ENCODE measurements at regions not wholly inside any gene's neighbourhood (a gene's known extent, or its start where the extent isn't known, plus 50 kb on each side); places are given as distances from the start of the nearest gene placed in this dataset.

DNA sequence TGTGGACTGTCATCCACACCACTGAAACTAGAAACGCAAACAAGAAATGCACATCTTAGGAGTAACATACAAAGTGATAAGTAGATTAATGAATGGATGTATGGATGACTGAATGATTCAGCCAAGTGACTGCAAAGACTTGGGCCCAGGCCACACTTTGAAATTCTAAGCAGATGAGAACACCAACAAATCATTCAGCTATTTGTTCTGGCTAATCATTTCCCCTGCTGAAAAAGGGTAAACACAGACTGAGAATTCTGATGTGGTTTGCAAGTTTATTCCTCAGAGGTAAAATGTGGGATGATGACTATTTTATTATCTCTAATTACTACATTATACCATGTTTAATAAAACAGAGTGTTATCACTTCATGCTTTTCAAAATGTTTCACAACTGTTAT lies 163.2 kb upstream of the ADAMTS16 start:
- TF ChIP-seq, protein P1, sequence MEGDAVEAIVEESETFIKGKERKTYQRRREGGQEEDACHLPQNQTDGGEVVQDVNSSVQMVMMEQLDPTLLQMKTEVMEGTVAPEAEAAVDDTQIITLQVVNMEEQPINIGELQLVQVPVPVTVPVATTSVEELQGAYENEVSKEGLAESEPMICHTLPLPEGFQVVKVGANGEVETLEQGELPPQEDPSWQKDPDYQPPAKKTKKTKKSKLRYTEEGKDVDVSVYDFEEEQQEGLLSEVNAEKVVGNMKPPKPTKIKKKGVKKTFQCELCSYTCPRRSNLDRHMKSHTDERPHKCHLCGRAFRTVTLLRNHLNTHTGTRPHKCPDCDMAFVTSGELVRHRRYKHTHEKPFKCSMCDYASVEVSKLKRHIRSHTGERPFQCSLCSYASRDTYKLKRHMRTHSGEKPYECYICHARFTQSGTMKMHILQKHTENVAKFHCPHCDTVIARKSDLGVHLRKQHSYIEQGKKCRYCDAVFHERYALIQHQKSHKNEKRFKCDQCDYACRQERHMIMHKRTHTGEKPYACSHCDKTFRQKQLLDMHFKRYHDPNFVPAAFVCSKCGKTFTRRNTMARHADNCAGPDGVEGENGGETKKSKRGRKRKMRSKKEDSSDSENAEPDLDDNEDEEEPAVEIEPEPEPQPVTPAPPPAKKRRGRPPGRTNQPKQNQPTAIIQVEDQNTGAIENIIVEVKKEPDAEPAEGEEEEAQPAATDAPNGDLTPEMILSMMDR (conservative IDR thresholded peaks at IDR 0.05; ENCODE audit: low read length), result no peak
- TF ChIP-seq EZH2phosphoT487 (IDR thresholded peaks at IDR 0.05; ENCODE audit: borderline replicate concordance, low read depth, low read length), result no peak

All from OCI-LY7 (cell line).